GM19025 (cell line): ENCODE measurements at regions not wholly inside any gene's neighbourhood (a gene's known extent, or its start where the extent isn't known, plus 50 kb on each side); places are given as distances from the start of the nearest gene placed in this dataset.

Source experiments
- ATAC-seq: cut with Tn5 transposase; IDR thresholded peaks from one replicate; pipeline ENCODE4 v1.9.1; 2021; ENCODE audit warnings: mild to moderate bottlenecking, low read depth, moderate library complexity; ENCODE audit not compliant: unreplicated experiment

- no peak for ATAC-seq
These were observed 50.7 kb upstream of the ACSF3 start for GRCh38 chr16:89042711-89043551.

GRCh38 chr16:89043636-89044417, 49.8 kb upstream of the ACSF3 start:
- no peak for ATAC-seq
